GM04503 (cell line): ENCODE measurements at regions not wholly inside any gene's neighbourhood (a gene's known extent, or its start where the extent isn't known, plus 50 kb on each side); places are given as distances from the start of the nearest gene placed in this dataset.
A peak's percentile ranks its signal among the peaks of the same experiment; 100 is the strongest.
"Not testable (repeated sequence)": the region's sequence is repeated elsewhere in the genome, so short reads cannot be mapped to it uniquely, and the experiment has no call there.

ENCODE experiments used
- DNase-seq: peaks from one replicate; pipeline ENCODE4 v3.0.0-alpha.2; 2012; ENCODE audit warnings: low read depth

DNA sequence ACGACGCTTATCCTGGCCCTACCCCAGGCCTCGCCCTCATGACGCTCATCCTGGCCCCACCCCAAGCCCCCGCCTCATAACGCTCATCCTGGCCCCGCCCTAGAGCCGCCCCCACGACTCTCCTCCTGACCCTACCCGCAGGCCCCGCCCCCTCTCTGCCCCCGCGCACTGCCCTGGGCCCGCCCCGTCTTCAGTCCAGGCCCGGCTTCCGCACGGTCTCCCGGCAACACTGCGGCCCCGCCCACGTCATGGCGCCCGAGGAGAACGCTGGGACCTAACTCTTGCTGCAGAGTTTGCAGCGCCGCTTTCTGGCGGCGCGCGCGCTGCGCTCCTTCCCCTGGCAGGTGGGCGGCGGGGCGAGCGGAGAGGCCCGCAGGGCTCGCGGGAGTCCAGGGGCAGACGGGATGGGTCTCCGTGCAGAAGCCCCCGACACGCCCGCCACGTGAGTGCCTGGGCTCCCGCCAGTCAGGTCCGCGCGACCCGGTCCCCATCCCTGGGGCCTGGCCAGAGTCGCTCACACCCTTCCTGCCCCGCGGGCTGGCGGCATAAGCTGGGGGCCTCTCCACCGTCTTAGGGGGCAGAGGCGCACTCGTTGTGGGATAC, 52.5 kb upstream of the ROPN1B start:
- peak; percentile 56 for DNase-seq

DNA sequence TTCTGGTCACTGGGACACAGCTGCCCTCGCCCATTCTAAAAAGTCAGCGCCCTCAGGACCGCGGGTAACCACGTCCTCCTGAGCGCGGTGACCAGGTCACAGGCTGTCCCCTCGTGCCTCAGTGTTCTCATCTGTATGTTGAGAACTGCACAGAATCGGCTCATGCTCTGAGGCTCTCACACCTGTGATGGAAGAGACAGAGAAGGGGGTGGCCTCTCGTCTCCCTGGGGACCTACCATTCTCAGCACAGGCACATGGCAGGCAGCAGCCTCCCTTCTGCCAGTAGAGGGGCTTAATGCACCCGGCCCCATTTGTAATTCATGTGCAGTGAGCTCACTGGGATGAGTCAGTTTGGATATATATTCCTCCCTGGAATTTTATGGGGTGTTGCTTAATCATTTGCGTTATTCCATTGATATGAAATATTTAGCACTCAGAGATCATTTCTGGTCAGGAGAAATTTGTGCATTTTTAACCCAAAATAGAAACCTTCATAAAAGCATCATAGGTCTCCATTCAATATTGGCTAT, 51.9 kb upstream of the ROPN1B start:
- not testable (repeated sequence) for DNase-seq

DNA sequence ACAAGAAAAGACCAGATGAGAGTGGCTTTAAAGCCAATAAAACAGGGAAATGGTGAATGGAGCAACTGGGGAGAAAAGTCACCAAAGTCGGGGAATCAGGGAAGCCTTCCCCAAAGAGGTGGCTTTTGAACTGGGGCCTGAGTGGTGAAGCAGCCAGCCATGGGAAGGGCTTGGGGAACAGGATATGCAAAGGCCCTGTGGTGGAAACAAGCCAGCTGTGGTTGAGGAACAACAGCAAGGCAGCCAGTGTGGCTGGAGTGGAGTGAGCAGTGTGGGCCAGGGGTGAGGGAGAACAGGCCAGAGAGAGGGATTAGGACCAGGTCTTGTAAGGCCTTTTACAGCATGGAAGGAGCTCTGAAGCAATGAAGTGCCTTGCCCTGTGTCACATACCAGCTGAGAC, 51.0 kb upstream of the ROPN1B start:
- not testable (repeated sequence) for DNase-seq

- DNase-seq = not testable (repeated sequence)
Observed at GRCh38 chr3:125918451-125918850, 50.5 kb upstream of the ROPN1B start.

GRCh38 chr3:125918866-125919265, 50.1 kb upstream of the ROPN1B start:
- not testable (repeated sequence) for DNase-seq
